KOPT-K1 (cell line): ENCODE measurements at regions not wholly inside any gene's neighbourhood (a gene's known extent, or its start where the extent isn't known, plus 50 kb on each side); places are given as distances from the start of the nearest gene placed in this dataset.

Source experiments
- H3K27ac ChIP-seq: fragments of 200-600 bp; sonication (generic); 2 replicates; pipeline ENCODE4 v1.5.1; 2016; ENCODE audit warnings: antibody characterized with exemption, mild to moderate bottlenecking, low read depth, low read length; ENCODE audit not compliant: poor library complexity, severe bottlenecking
- H3K36me3 ChIP-seq: fragments of 200-600 bp; sonication (generic); 2 replicates; pipeline ENCODE4 v1.5.1; 2017; ENCODE audit warnings: antibody characterized with exemption, mild to moderate bottlenecking, low read length, moderate library complexity; ENCODE audit not compliant: insufficient read depth
- H3K9me3 ChIP-seq: fragments of 200-600 bp; sonication (generic); 2 replicates; pipeline ENCODE4 v1.5.1; 2017; ENCODE audit warnings: antibody characterized with exemption, low read length, mild to moderate bottlenecking; ENCODE audit not compliant: insufficient read depth, poor library complexity, severe bottlenecking

GRCh38 chr4:1509366-1509765, 103.1 kb upstream of the NKX1-1 start:
- no peak overlapping the region for H3K27ac ChIP-seq
- H3K9me3 ChIP-seq, result no peaks in the 10 kb centered on the region
- no peaks in the 10 kb centered on the region for H3K36me3 ChIP-seq

GRCh38 chr4:1508161-1509160, 102.2 kb upstream of the NKX1-1 start:
- H3K36me3 ChIP-seq, result no peaks in the 10 kb centered on the region
- no peak overlapping the region for H3K27ac ChIP-seq
- H3K9me3 ChIP-seq, result no peaks in the 10 kb centered on the region

GRCh38 chr4:1506956-1507721, 100.9 kb upstream of the NKX1-1 start:
- Histone ChIP-seq H3K27ac (no peak overlapping the region), H3K36me3 (no peaks in the 10 kb centered on the region), H3K9me3 (no peaks in the 10 kb centered on the region)

- Histone ChIP-seq H3K9me3 (no peaks in the 10 kb centered on the region), H3K27ac (no peak overlapping the region), H3K36me3 (no peaks in the 10 kb centered on the region)
Observed at GRCh38 chr4:1505511-1506460, 99.5 kb upstream of the NKX1-1 start.

- Histone ChIP-seq H3K27ac (no peak overlapping the region), H3K36me3 (no peaks in the 10 kb centered on the region), H3K9me3 (no peaks in the 10 kb centered on the region)
Observed at GRCh38 chr4:1504595-1505500, 98.6 kb upstream of the NKX1-1 start.

- no peak overlapping the region for H3K27ac ChIP-seq
- H3K36me3 ChIP-seq, result no peaks in the 10 kb centered on the region
- H3K9me3 ChIP-seq, result no peaks in the 10 kb centered on the region
Observed at GRCh38 chr4:1503583-1504471, 97.6 kb upstream of the NKX1-1 start.

GRCh38 chr4:1502976-1503375, 96.7 kb upstream of the NKX1-1 start:
- H3K9me3 ChIP-seq, result no peaks in the 10 kb centered on the region
- no peaks in the 10 kb centered on the region for H3K36me3 ChIP-seq

GRCh38 chr4:1502501-1502886, 96.3 kb upstream of the NKX1-1 start:
- Histone ChIP-seq H3K36me3 (no peaks in the 10 kb centered on the region), H3K27ac (no peak overlapping the region), H3K9me3 (no peaks in the 10 kb centered on the region)

More at GRCh38 chr4:1502976-1503375, 96.7 kb upstream of the NKX1-1 start:
- no peak overlapping the region for H3K27ac ChIP-seq

GRCh38 chr4:1501754-1502500, 95.7 kb upstream of the NKX1-1 start:
- H3K9me3 ChIP-seq, result no peaks in the 10 kb centered on the region
- no peak overlapping the region for H3K27ac ChIP-seq
- H3K36me3 ChIP-seq, result no peaks in the 10 kb centered on the region

GRCh38 chr4:1500966-1501753, 94.9 kb upstream of the NKX1-1 start:
- no peaks in the 10 kb centered on the region for H3K36me3 ChIP-seq
- no peaks in the 10 kb centered on the region for H3K9me3 ChIP-seq
- no peak overlapping the region for H3K27ac ChIP-seq

- H3K27ac ChIP-seq, result no peak overlapping the region
- H3K36me3 ChIP-seq, result no peaks in the 10 kb centered on the region
- H3K9me3 ChIP-seq, result no peaks in the 10 kb centered on the region
Observed at GRCh38 chr4:1500231-1500965, 94.2 kb upstream of the NKX1-1 start.
